H1 (cell line): ENCODE measurements at regions not wholly inside any gene's neighbourhood (a gene's known extent, or its start where the extent isn't known, plus 50 kb on each side); places are given as distances from the start of the nearest gene placed in this dataset.

Experiments used
- SRF ChIP-seq: IDR thresholded peaks from 2 replicates; pipeline ENCODE4 v1.6.1; 2011; ENCODE audit warnings: mild to moderate bottlenecking, low read depth, low read length, moderate library complexity

- TF ChIP-seq SRF: no peak
These were observed 145.2 kb upstream of the ERG start (continued) for GRCh38 chr21:38643404-38644023.
